Breast epithelium (tissue), 4 donors: ENCODE measurements at regions not wholly inside any gene's neighbourhood (a gene's known extent, or its start where the extent isn't known, plus 50 kb on each side); places are given as distances from the start of the nearest gene placed in this dataset.

ENCODE experiments used
- DNase-seq, 2 donors: peaks; one replicate each; pipeline ENCODE4 v3.0.0-alpha.2; 2019; ENCODE audit warnings: low spot score in 2 of 2
- H3K27ac ChIP-seq, 2 donors: fragments of 200-600 bp; sonication (generic) in 1 of 2; one replicate each; pipeline ENCODE4 v1.5.1; 2016 to 2019; ENCODE audit warnings: mild to moderate bottlenecking in 1 of 2
- H3K27me3 ChIP-seq, 2 donors: fragments of 200-600 bp; sonication (generic) in 1 of 2; one replicate each; pipeline versions ENCODE4 v1.5.1 to v1.6.0; 2017 to 2019; ENCODE audit warnings: control low read depth in 1 of 2, mild to moderate bottlenecking in 1 of 2
- H3K36me3 ChIP-seq: fragments of 200-600 bp; one replicate; pipeline ENCODE4 v1.5.1; 2019
- H3K4me1 ChIP-seq, 2 donors: fragments of 200-600 bp; sonication (generic); one replicate each; pipeline ENCODE4 v1.5.1; 2016 to 2019; ENCODE audit warnings: control low read depth in 1 of 2
- H3K4me3 ChIP-seq, 3 donors: fragments of 200-600 bp; sonication (generic); 1 replicate in 2 of 3; 2 replicates in 1 of 3; pipeline ENCODE4 v1.5.1; 2016 to 2019; ENCODE audit warnings: mild to moderate bottlenecking in 3 of 3, moderate library complexity in 2 of 3
- H3K9me3 ChIP-seq, 2 donors: fragments of 200-600 bp; sonication (generic) in 1 of 2; one replicate each; pipeline ENCODE4 v1.5.1; 2016 to 2019; ENCODE audit warnings: control low read depth in 1 of 2
- CTCF ChIP-seq, 3 donors: fragments of 450-650 bp; IDR thresholded peaks; one replicate each; pipeline ENCODE4 v1.5.1; 2016 to 2017; ENCODE audit warnings: antibody characterized with exemption in 3 of 3, mild to moderate bottlenecking in 3 of 3, moderate library complexity in 3 of 3
- POLR2A ChIP-seq: fragments of 450-650 bp; IDR thresholded peaks from one replicate; pipeline ENCODE4 v1.6.1; 2016; ENCODE audit warnings: antibody characterized with exemption, mild to moderate bottlenecking, moderate library complexity
- POLR2AphosphoS5 ChIP-seq, 3 donors: sonication (generic); formaldehyde crosslinking; IDR thresholded peaks; one replicate each; pipeline ENCODE4 v1.6.1; 2017; ENCODE audit warnings: antibody characterized with exemption in 3 of 3
- intact Hi-C: fragments of 100-400 bp; cut with DNase I; formaldehyde crosslinking; loops from one replicate; pipeline ENCODE4 v1.15.1; 2023; ENCODE audit warnings: low total_unique reads

- H3K36me3 ChIP-seq = no peaks in the 10 kb centered on the region
- TF ChIP-seq POLR2A (no peak), CTCF (IDR thresholded peaks at IDR 0.05) (no peak), POLR2AphosphoS5 (IDR thresholded peaks at IDR 0.05) (no peak)
- H3K4me1 ChIP-seq = no peaks in the 10 kb centered on the region
- H3K4me3 ChIP-seq = no peak overlapping the region
- H3K9me3 ChIP-seq = no peaks in the 10 kb centered on the region
- intact Hi-C loops = no loop called here
- no peak overlapping the region for H3K27ac ChIP-seq
- no peaks in the 10 kb centered on the region for H3K27me3 ChIP-seq
- DNase-seq = no peak
Measured at GRCh38 chr2:149731079-149731478, 143.5 kb upstream of the MMADHC start.

GRCh38 chr2:149729586-149729985 lies 142.0 kb upstream of the MMADHC start:
- no peak for DNase-seq
- Histone ChIP-seq H3K4me3 (no peak overlapping the region), H3K27me3 (no peaks in the 10 kb centered on the region), H3K27ac (no peak overlapping the region), H3K36me3 (no peaks in the 10 kb centered on the region), H3K4me1 (no peaks in the 10 kb centered on the region), H3K9me3 (no peaks in the 10 kb centered on the region)
- TF ChIP-seq POLR2A (no peak), CTCF (IDR thresholded peaks at IDR 0.05) (no peak), POLR2AphosphoS5 (IDR thresholded peaks at IDR 0.05) (no peak)
- intact Hi-C loops = no loop called here

- intact Hi-C loops = no loop called here
- H3K27me3 ChIP-seq = no peaks in the 10 kb centered on the region
- no peak overlapping the region for H3K27ac ChIP-seq
- TF ChIP-seq POLR2A = no peak
- no peak for TF ChIP-seq POLR2AphosphoS5 (IDR thresholded peaks at IDR 0.05)
- TF ChIP-seq CTCF (IDR thresholded peaks at IDR 0.05) = no peak
- no peaks in the 10 kb centered on the region for H3K9me3 ChIP-seq
- H3K36me3 ChIP-seq = no peaks in the 10 kb centered on the region
- no peak for DNase-seq
- no peaks in the 10 kb centered on the region for H3K4me1 ChIP-seq
- no peak overlapping the region for H3K4me3 ChIP-seq
Measured at GRCh38 chr2:149727927-149728326, 140.4 kb upstream of the MMADHC start.

GRCh38 chr2:149725234-149725633 lies 137.7 kb upstream of the MMADHC start:
- no peaks in the 10 kb centered on the region for H3K4me1 ChIP-seq
- no peak overlapping the region for H3K4me3 ChIP-seq
- TF ChIP-seq POLR2AphosphoS5 (IDR thresholded peaks at IDR 0.05) = no peak
- H3K27ac ChIP-seq = no peak overlapping the region
- H3K9me3 ChIP-seq = no peaks in the 10 kb centered on the region
- H3K36me3 ChIP-seq = no peaks in the 10 kb centered on the region
- DNase-seq = no peak
- H3K27me3 ChIP-seq = no peaks in the 10 kb centered on the region
- intact Hi-C loops = no loop called here

GRCh38 chr2:149724091-149724490 lies 136.5 kb upstream of the MMADHC start:
- no peak for DNase-seq
- TF ChIP-seq POLR2AphosphoS5 (IDR thresholded peaks at IDR 0.05) (no peak), CTCF (IDR thresholded peaks at IDR 0.05) (no peak), POLR2A (no peak)
- H3K27ac ChIP-seq = no peak overlapping the region

GRCh38 chr2:149720615-149721014 lies 133.0 kb upstream of the MMADHC start:
- intact Hi-C loops = no loop called here
- H3K27me3 ChIP-seq = no peaks in the 10 kb centered on the region
- no peaks in the 10 kb centered on the region for H3K4me1 ChIP-seq
- TF ChIP-seq POLR2A (no peak), POLR2AphosphoS5 (IDR thresholded peaks at IDR 0.05) (no peak), CTCF (IDR thresholded peaks at IDR 0.05) (no peak)
- H3K4me3 ChIP-seq = no peak overlapping the region
- DNase-seq = no peak
- H3K36me3 ChIP-seq = no peaks in the 10 kb centered on the region
- H3K9me3 ChIP-seq = no peaks in the 10 kb centered on the region
- no peak overlapping the region for H3K27ac ChIP-seq

More at GRCh38 chr2:149724091-149724490, 136.5 kb upstream of the MMADHC start:
- Histone ChIP-seq H3K36me3 (no peaks in the 10 kb centered on the region), H3K4me1 (no peaks in the 10 kb centered on the region), H3K4me3 (no peak overlapping the region), H3K27me3 (no peaks in the 10 kb centered on the region), H3K9me3 (no peaks in the 10 kb centered on the region)
- intact Hi-C loops = no loop called here
